DND-41 (cell line): ENCODE measurements at regions not wholly inside any gene's neighbourhood (a gene's known extent, or its start where the extent isn't known, plus 50 kb on each side); places are given as distances from the start of the nearest gene placed in this dataset.

ENCODE experiments used
- ATAC-seq: fragments of 200-7000 bp; cut with Tn5 transposase; 3 replicates; pipeline ENCODE4 v1.9.1; 2021; ENCODE audit warnings: low read depth; ENCODE audit not compliant: insufficient read depth
- DNase-seq: peaks from one replicate; pipeline ENCODE4 v3.0.0-alpha.2; 2020
- H2AFZ ChIP-seq: 2 replicates; pipeline ENCODE4 v1.6.0; 2012; ENCODE audit warnings: low read depth, low read length
- H3K27ac ChIP-seq: 2 replicates; pipeline ENCODE4 v1.5.1; 2012; ENCODE audit warnings: low read length, inconsistent platforms
- H3K27me3 ChIP-seq: fragments of 200-600 bp; sonication (generic); 2 replicates; pipeline ENCODE4 v1.6.0; 2012; ENCODE audit warnings: low read length, mild to moderate bottlenecking, inconsistent platforms; ENCODE audit not compliant: insufficient read depth, poor library complexity
- H3K36me3 ChIP-seq: 2 replicates; pipeline ENCODE4 v1.5.1; 2012; ENCODE audit warnings: low read length, inconsistent platforms; ENCODE audit not compliant: insufficient read depth
- H3K4me1 ChIP-seq: 2 replicates; pipeline ENCODE4 v1.5.1; 2012; ENCODE audit warnings: mild to moderate bottlenecking, low read length; ENCODE audit not compliant: insufficient read depth
- H3K4me2 ChIP-seq: 2 replicates; pipeline ENCODE4 v1.6.0; 2012; ENCODE audit warnings: mild to moderate bottlenecking, moderate library complexity, low read length, inconsistent platforms; ENCODE audit not compliant: insufficient read depth
- H3K4me3 ChIP-seq, 2 experiments: fragments of 200-600 bp in 1 of 2; shearing (Covaris generic) in 1 of 2; 2 replicates each; pipeline ENCODE4 v1.5.1; 2012 to 2016; ENCODE audit warnings: inconsistent platforms in 2 of 2, low read length in 2 of 2, mild to moderate bottlenecking in 2 of 2, low read depth in 1 of 2, moderate library complexity in 1 of 2
- H3K79me2 ChIP-seq: 2 replicates; pipeline ENCODE4 v1.6.0; 2012; ENCODE audit warnings: low read length, inconsistent platforms; ENCODE audit not compliant: insufficient read depth
- H3K9ac ChIP-seq: 2 replicates; pipeline ENCODE4 v1.6.0; 2012; ENCODE audit warnings: low read depth, mild to moderate bottlenecking, inconsistent platforms, low read length, moderate library complexity
- H3K9me3 ChIP-seq: 2 replicates; pipeline ENCODE4 v1.5.1; 2012; ENCODE audit warnings: low read length, moderate library complexity, mild to moderate bottlenecking, inconsistent platforms; ENCODE audit not compliant: insufficient read depth, severe bottlenecking
- H4K20me1 ChIP-seq: 2 replicates; pipeline ENCODE4 v1.6.0; 2012; ENCODE audit warnings: low read length; ENCODE audit not compliant: insufficient read depth
- CTCF ChIP-seq: IDR thresholded peaks from 2 replicates; pipeline ENCODE4 v1.5.1; 2012; ENCODE audit warnings: borderline replicate concordance, low read length, moderate library complexity, mild to moderate bottlenecking; ENCODE audit not compliant: poor library complexity, severe bottlenecking; ENCODE audit errors: extremely low read depth
- EZH2 ChIP-seq: IDR thresholded peaks from 3 replicates; pipeline ENCODE4 v1.6.1; 2012; ENCODE audit warnings: borderline replicate concordance, low read depth, mild to moderate bottlenecking, moderate library complexity, low read length, inconsistent platforms; ENCODE audit not compliant: severe bottlenecking

- Histone ChIP-seq H3K4me3 (no peak overlapping the region), H4K20me1 (no peaks in the 10 kb centered on the region), H3K27me3 (peaks cover 2% of the 10 kb centered on the region), H3K27ac (no peak overlapping the region), H3K79me2 (no peaks in the 10 kb centered on the region), H3K36me3 (no peaks in the 10 kb centered on the region), H3K9ac (no peak overlapping the region), H3K4me1 (no peaks in the 10 kb centered on the region), H3K9me3 (no peaks in the 10 kb centered on the region), H3K4me2 (no peak overlapping the region), H2AFZ (no peak overlapping the region)
- DNase-seq (no peak), ATAC-seq (no peak)
- no peak for TF ChIP-seq EZH2
- TF ChIP-seq CTCF, result no peak
Observed at GRCh38 chr5:37902323-37902722, 62.5 kb upstream of the GDNF start.

GRCh38 chr5:37900692-37901091 is 60.9 kb upstream of the GDNF start:
- H3K9me3 ChIP-seq, result no peaks in the 10 kb centered on the region
- no peak overlapping the region for H3K4me2 ChIP-seq
- no peak overlapping the region for H3K9ac ChIP-seq
- H2AFZ ChIP-seq, result no peak overlapping the region
- TF ChIP-seq CTCF, result no peak
- TF ChIP-seq EZH2, result no peak
- ATAC-seq, result no peak
- H4K20me1 ChIP-seq, result no peaks in the 10 kb centered on the region
- no peaks in the 10 kb centered on the region for H3K27me3 ChIP-seq
- no peak overlapping the region for H3K27ac ChIP-seq
- H3K4me1 ChIP-seq, result no peaks in the 10 kb centered on the region
- no peaks in the 10 kb centered on the region for H3K36me3 ChIP-seq
- no peak overlapping the region for H3K4me3 ChIP-seq
- no peak for DNase-seq
- no peaks in the 10 kb centered on the region for H3K79me2 ChIP-seq

GRCh38 chr5:37899037-37899436 is 59.2 kb upstream of the GDNF start:
- Histone ChIP-seq H3K36me3 (no peaks in the 10 kb centered on the region), H3K79me2 (no peaks in the 10 kb centered on the region), H3K9ac (no peak overlapping the region), H3K4me3 (no peak overlapping the region), H4K20me1 (no peaks in the 10 kb centered on the region), H3K9me3 (no peaks in the 10 kb centered on the region), H2AFZ (no peak overlapping the region), H3K4me2 (no peak overlapping the region), H3K27me3 (no peaks in the 10 kb centered on the region), H3K27ac (no peak overlapping the region), H3K4me1 (no peaks in the 10 kb centered on the region)
- no peak for ATAC-seq
- DNase-seq, result no peak
- no peak for TF ChIP-seq CTCF
- no peak for TF ChIP-seq EZH2

- TF ChIP-seq EZH2, result no peak
- H3K9ac ChIP-seq, result no peak overlapping the region
- no peak overlapping the region for H2AFZ ChIP-seq
- ATAC-seq (no peak), DNase-seq (no peak)
- no peaks in the 10 kb centered on the region for H3K9me3 ChIP-seq
- H3K4me2 ChIP-seq, result no peak overlapping the region
- H4K20me1 ChIP-seq, result no peaks in the 10 kb centered on the region
- no peaks in the 10 kb centered on the region for H3K4me1 ChIP-seq
- H3K27me3 ChIP-seq, result no peaks in the 10 kb centered on the region
- H3K79me2 ChIP-seq, result no peaks in the 10 kb centered on the region
- no peaks in the 10 kb centered on the region for H3K36me3 ChIP-seq
- H3K27ac ChIP-seq, result no peak overlapping the region
- no peak overlapping the region for H3K4me3 ChIP-seq
Observed at GRCh38 chr5:37896159-37896558, 56.3 kb upstream of the GDNF start.
